H9 (cell line): ENCODE measurements at regions not wholly inside any gene's neighbourhood (a gene's known extent, or its start where the extent isn't known, plus 50 kb on each side); places are given as distances from the start of the nearest gene placed in this dataset.

ENCODE experiments used
- DNase-seq: peaks from one replicate; pipeline ENCODE4 v3.0.0-alpha.2; 2017
- H2AFZ ChIP-seq: one replicate; pipeline ENCODE4 v1.6.1; 2013; ENCODE audit warnings: mild to moderate bottlenecking, low read length, control low read depth, moderate library complexity
- H2AK5ac ChIP-seq: 2 replicates; pipeline ENCODE4 v1.6.1; 2013; ENCODE audit warnings: low read length, control low read depth, mixed read lengths; ENCODE audit not compliant: insufficient read length
- H2BK120ac ChIP-seq: one replicate; pipeline ENCODE4 v1.6.1; 2013; ENCODE audit warnings: low read depth, mild to moderate bottlenecking, low read length, control low read depth, inconsistent platforms; ENCODE audit not compliant: poor library complexity, severe bottlenecking
- H2BK12ac ChIP-seq: 2 replicates; pipeline ENCODE4 v1.6.1; 2013; ENCODE audit warnings: low read length, control low read depth, mixed read lengths, low read depth; ENCODE audit not compliant: insufficient read length
- H2BK15ac ChIP-seq: 2 replicates; pipeline ENCODE4 v1.6.1; 2013; ENCODE audit warnings: low read depth, low read length, control low read depth
- H2BK20ac ChIP-seq: one replicate; pipeline ENCODE4 v1.6.1; 2013; ENCODE audit warnings: low read depth, mild to moderate bottlenecking, low read length, control low read depth, inconsistent platforms; ENCODE audit not compliant: poor library complexity, severe bottlenecking
- H2BK5ac ChIP-seq: 2 replicates; pipeline ENCODE4 v1.6.1; 2013; ENCODE audit warnings: low read length, control low read depth, mixed read lengths; ENCODE audit not compliant: insufficient read length
- H3K14ac ChIP-seq: 2 replicates; pipeline ENCODE4 v1.6.1; 2013; ENCODE audit warnings: low read length, control low read depth; ENCODE audit not compliant: insufficient read depth
- H3K18ac ChIP-seq: 2 replicates; pipeline ENCODE4 v1.6.1; 2013; ENCODE audit warnings: low read depth, mild to moderate bottlenecking, mixed read lengths, low read length, control low read depth; ENCODE audit not compliant: insufficient read length
- H3K23ac ChIP-seq: 2 replicates; pipeline ENCODE4 v1.6.1; 2013; ENCODE audit warnings: low read length, control low read depth, mixed read lengths, low read depth; ENCODE audit not compliant: insufficient read length
- H3K23me2 ChIP-seq: 2 replicates; pipeline ENCODE4 v1.6.1; 2013; ENCODE audit warnings: low read depth, mild to moderate bottlenecking, mixed read lengths, low read length, control low read depth; ENCODE audit not compliant: insufficient read length, poor library complexity, severe bottlenecking
- H3K27ac ChIP-seq: 2 replicates; pipeline ENCODE4 v1.5.1; 2013; ENCODE audit warnings: low read length, control low read depth, mixed read lengths, low read depth; ENCODE audit not compliant: insufficient read length
- H3K27me3 ChIP-seq: 2 replicates; pipeline ENCODE4 v1.6.1; 2013; ENCODE audit warnings: low read length, control low read depth, inconsistent platforms; ENCODE audit not compliant: insufficient read depth
- H3K4ac ChIP-seq: 2 replicates; pipeline ENCODE4 v1.6.1; 2013; ENCODE audit warnings: low read depth, mild to moderate bottlenecking, control low read depth, inconsistent platforms, low read length, moderate library complexity
- H3K4me1 ChIP-seq: 2 replicates; pipeline ENCODE4 v1.6.1; 2013; ENCODE audit warnings: low read length, control low read depth, inconsistent platforms; ENCODE audit not compliant: insufficient read depth
- H3K4me2 ChIP-seq: 2 replicates; pipeline ENCODE4 v1.6.1; 2013; ENCODE audit warnings: low read length, control low read depth, mixed read lengths; ENCODE audit not compliant: insufficient read length, insufficient read depth
- H3K56ac ChIP-seq: 2 replicates; pipeline ENCODE4 v1.6.1; 2013; ENCODE audit warnings: low read depth, mild to moderate bottlenecking, mixed read lengths, low read length, control low read depth; ENCODE audit not compliant: insufficient read length
- H3K79me1 ChIP-seq: 2 replicates; pipeline ENCODE4 v1.6.1; 2013; ENCODE audit warnings: low read depth, mild to moderate bottlenecking, moderate library complexity, low read length, control low read depth, inconsistent platforms; ENCODE audit not compliant: insufficient read depth, poor library complexity, severe bottlenecking
- H3K79me2 ChIP-seq: 2 replicates; pipeline ENCODE4 v1.6.1; 2013; ENCODE audit warnings: low read length, control low read depth, inconsistent platforms; ENCODE audit not compliant: insufficient read depth
- H3K9ac ChIP-seq: 2 replicates; pipeline ENCODE4 v1.6.1; 2013; ENCODE audit warnings: low read length, control low read depth, mixed read lengths; ENCODE audit not compliant: insufficient read length; ENCODE audit errors: extremely low read depth
- H3K9me3 ChIP-seq: one replicate; pipeline ENCODE4 v1.6.1; 2013; ENCODE audit warnings: low read depth, low read length, inconsistent platforms; ENCODE audit not compliant: control insufficient read depth
- H3T11ph ChIP-seq: one replicate; pipeline ENCODE4 v1.6.1; 2013; ENCODE audit warnings: mild to moderate bottlenecking, low read length, control low read depth, inconsistent platforms
- H4K20me1 ChIP-seq: one replicate; pipeline ENCODE4 v1.6.1; 2013; ENCODE audit not compliant: control insufficient read depth, insufficient read length, insufficient read depth
- H4K5ac ChIP-seq: 2 replicates; pipeline ENCODE4 v1.6.1; 2013; ENCODE audit warnings: low read depth, mild to moderate bottlenecking, mixed read lengths, low read length, control low read depth; ENCODE audit not compliant: insufficient read length
- H4K8ac ChIP-seq: replicated peaks from 2 replicates; pipeline ENCODE4 v1.6.1; 2013; ENCODE audit warnings: low read length, control low read depth, mixed read lengths, low read depth; ENCODE audit not compliant: insufficient read length
- H4K91ac ChIP-seq: 2 replicates; pipeline ENCODE4 v1.6.1; 2013; ENCODE audit warnings: low read depth, mild to moderate bottlenecking, moderate library complexity, mixed read lengths, low read length, control low read depth; ENCODE audit not compliant: insufficient read length
- H3K27ac Mint-ChIP-seq, 3 experiments: 2 replicates in 2 of 3; 3 replicates in 1 of 3; pipeline ENCODE4 v1.8.0; 2020 to 2021; ENCODE audit warnings: mixed read lengths in 3 of 3, mild to moderate bottlenecking in 1 of 3, moderate library complexity in 1 of 3
- H3K27me3 Mint-ChIP-seq: 2 replicates; pipeline ENCODE4 v1.8.0; 2021; ENCODE audit warnings: low read depth, mild to moderate bottlenecking, moderate library complexity, mixed read lengths
- H3K36me3 Mint-ChIP-seq, 3 experiments: 2 replicates in 2 of 3; 3 replicates in 1 of 3; pipeline ENCODE4 v1.8.0; 2020 to 2021; ENCODE audit warnings: low read depth in 3 of 3, mixed read lengths in 3 of 3; ENCODE audit not compliant: insufficient read depth in 1 of 3
- H3K4me1 Mint-ChIP-seq, 2 experiments: 2 replicates each; pipeline ENCODE4 v1.8.0; 2020; ENCODE audit warnings: mixed read lengths in 2 of 2
- H3K4me3 Mint-ChIP-seq, 2 experiments: 2 replicates in 1 of 2; 3 replicates in 1 of 2; pipeline ENCODE4 v1.8.0; 2020 to 2021; ENCODE audit warnings: mild to moderate bottlenecking in 2 of 2, mixed read lengths in 2 of 2, moderate library complexity in 1 of 2
- H3K9me3 Mint-ChIP-seq, 2 experiments: 2 replicates in 1 of 2; 3 replicates in 1 of 2; pipeline ENCODE4 v1.8.0; 2020; ENCODE audit warnings: mild to moderate bottlenecking in 2 of 2, mixed read lengths in 2 of 2, moderate library complexity in 1 of 2
- WGBS: extraction: QIAGEN DNeasy Blood & Tissue Kit; methylation state at CpG from one replicate; pipeline ENCODE4 v1.1.7; 2013; ENCODE audit warnings: missing lambda C conversion rate, low lambda C conversion rate, mixed read lengths; ENCODE audit not compliant: insufficient read length; ENCODE audit errors: extremely low coverage; 5-methylcytosine and 5-hydroxymethylcytosine counted together
- TF ChIP-seq, protein P1 (sequence below): fragments of 200-600 bp; sonication (generic); conservative IDR thresholded peaks from 3 replicates; pipeline ENCODE4 v1.8.0; 2021; ENCODE audit warnings: antibody characterized with exemption, mild to moderate bottlenecking

DNA sequence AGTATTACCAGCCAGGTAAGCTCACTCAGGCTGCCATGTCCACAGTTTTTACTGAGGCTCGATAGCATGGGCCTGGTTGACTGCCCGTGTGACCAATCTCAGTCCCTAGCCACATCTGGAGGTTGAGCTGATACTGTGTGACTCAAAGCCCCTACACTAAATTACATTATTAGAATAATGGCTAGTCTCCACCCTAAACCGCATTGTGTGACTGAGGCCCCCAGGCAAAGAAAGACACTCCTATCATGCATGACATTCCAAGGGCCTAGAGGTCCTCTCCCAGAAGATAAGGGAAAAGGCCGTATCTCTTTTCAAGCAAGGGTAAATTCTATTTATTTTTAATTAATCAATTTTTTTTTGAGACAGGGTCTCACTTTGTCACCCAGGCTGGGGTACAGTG lies 505.3 kb downstream of the HAPSTR1 start:
- no peak overlapping the region for H4K8ac ChIP-seq
- H3K4ac ChIP-seq: no peak overlapping the region
- no peak overlapping the region for H3K4me3 Mint-ChIP-seq
- no peak overlapping the region for H3K23ac ChIP-seq
- no peak overlapping the region for H3K18ac ChIP-seq
- no peaks in the 10 kb centered on the region for H3K79me1 ChIP-seq
- no peak overlapping the region for H2BK120ac ChIP-seq
- no peaks in the 10 kb centered on the region for H3K9me3 ChIP-seq
- H3K23me2 ChIP-seq: no peaks in the 10 kb centered on the region
- no peak overlapping the region for H3K27ac Mint-ChIP-seq
- TF ChIP-seq, protein P1, sequence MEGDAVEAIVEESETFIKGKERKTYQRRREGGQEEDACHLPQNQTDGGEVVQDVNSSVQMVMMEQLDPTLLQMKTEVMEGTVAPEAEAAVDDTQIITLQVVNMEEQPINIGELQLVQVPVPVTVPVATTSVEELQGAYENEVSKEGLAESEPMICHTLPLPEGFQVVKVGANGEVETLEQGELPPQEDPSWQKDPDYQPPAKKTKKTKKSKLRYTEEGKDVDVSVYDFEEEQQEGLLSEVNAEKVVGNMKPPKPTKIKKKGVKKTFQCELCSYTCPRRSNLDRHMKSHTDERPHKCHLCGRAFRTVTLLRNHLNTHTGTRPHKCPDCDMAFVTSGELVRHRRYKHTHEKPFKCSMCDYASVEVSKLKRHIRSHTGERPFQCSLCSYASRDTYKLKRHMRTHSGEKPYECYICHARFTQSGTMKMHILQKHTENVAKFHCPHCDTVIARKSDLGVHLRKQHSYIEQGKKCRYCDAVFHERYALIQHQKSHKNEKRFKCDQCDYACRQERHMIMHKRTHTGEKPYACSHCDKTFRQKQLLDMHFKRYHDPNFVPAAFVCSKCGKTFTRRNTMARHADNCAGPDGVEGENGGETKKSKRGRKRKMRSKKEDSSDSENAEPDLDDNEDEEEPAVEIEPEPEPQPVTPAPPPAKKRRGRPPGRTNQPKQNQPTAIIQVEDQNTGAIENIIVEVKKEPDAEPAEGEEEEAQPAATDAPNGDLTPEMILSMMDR: no peak
- no peaks in the 10 kb centered on the region for H3K4me1 ChIP-seq
- H3K27ac ChIP-seq: no peak overlapping the region
- H2AK5ac ChIP-seq: no peak overlapping the region
- peaks cover 0 to 2% of the 10 kb centered on the region in 2 experiments; a peak in 1 of 4 replicates for H3K4me1 Mint-ChIP-seq
- DNase-seq: no peak
- no peak overlapping the region for H4K5ac ChIP-seq
- no peak overlapping the region for H3K9ac ChIP-seq
- no peak overlapping the region for H3K14ac ChIP-seq
- no peak overlapping the region for H2BK20ac ChIP-seq
- no peaks in the 10 kb centered on the region for H4K20me1 ChIP-seq
- no peaks in the 10 kb centered on the region for H3K9me3 Mint-ChIP-seq
- H2BK12ac ChIP-seq: no peak overlapping the region
- no peaks in the 10 kb centered on the region for H3K27me3 ChIP-seq
- no peak overlapping the region for H3K4me2 ChIP-seq
- H3K56ac ChIP-seq: no peak overlapping the region
- H3K79me2 ChIP-seq: no peaks in the 10 kb centered on the region
- no peaks in the 10 kb centered on the region for H3K36me3 Mint-ChIP-seq
- no peak overlapping the region for H2BK15ac ChIP-seq
- WGBS: no CpG with 5 or more reads among the region's 4 CpGs
- no peak overlapping the region for H4K91ac ChIP-seq
- no peak overlapping the region for H2AFZ ChIP-seq
- no peak overlapping the region for H2BK5ac ChIP-seq
- no peak overlapping the region for H3T11ph ChIP-seq
- H3K27me3 Mint-ChIP-seq: no peaks in the 10 kb centered on the region; the same call in 1 of the 2 replicates
